AG04449 (cell line): ENCODE measurements at regions not wholly inside any gene's neighbourhood (a gene's known extent, or its start where the extent isn't known, plus 50 kb on each side); places are given as distances from the start of the nearest gene placed in this dataset.

Experiments used
- CTCF ChIA-PET: fragments of 350-600 bp; formaldehyde crosslinking; extraction: SDS; loops from one replicate; lab custom pipeline; 2021; ENCODE audit warnings: antibody characterized with exemption; lab: Yijun Ruan, JAX
- POLR2A ChIA-PET: fragments of 400-600, 350-600 bp; formaldehyde crosslinking; extraction: SDS; loops from one replicate; lab custom pipeline; 2020; ENCODE audit warnings: antibody characterized with exemption, inconsistent platforms; lab: Yijun Ruan, JAX
- DNase-seq: peaks from one replicate; pipeline ENCODE4 v3.0.0-alpha.2; 2010; ENCODE audit warnings: low read depth, low spot score
- H3K4me3 ChIP-seq: 2 replicates; pipeline ENCODE4 v1.5.1; 2011; ENCODE audit warnings: low read depth, mild to moderate bottlenecking, control low read depth, low read length
- TF ChIP-seq, protein P1 (sequence below): IDR thresholded peaks from one replicate; pipeline ENCODE4 v1.5.1; 2011; ENCODE audit warnings: mild to moderate bottlenecking, moderate library complexity, low read length, control low read depth, inconsistent platforms; ENCODE audit not compliant: insufficient read depth; ENCODE audit errors: missing control alignments

DNA sequence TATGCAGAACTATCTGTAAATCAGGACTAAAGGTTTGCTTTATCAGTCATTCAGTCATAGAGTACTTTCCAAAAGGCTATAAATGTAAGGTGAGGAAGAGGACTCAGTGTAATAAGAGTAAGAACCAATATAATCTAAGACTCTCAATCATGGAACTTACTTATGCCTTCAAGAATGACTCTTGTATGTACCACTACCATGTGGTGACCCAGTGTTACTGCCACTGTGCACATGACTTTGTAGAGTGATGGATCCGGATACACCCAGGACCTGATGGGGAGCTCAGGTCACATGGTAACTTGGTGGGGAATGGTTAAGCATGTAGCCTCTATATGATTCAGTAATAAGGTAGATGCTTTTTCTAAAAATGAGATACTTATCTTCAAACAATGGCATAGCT is 2099.8 kb downstream of the MRPL39 start:
- POLR2A ChIA-PET: no interaction called here
- no peak for DNase-seq
- no peak overlapping the region for H3K4me3 ChIP-seq
- TF ChIP-seq, protein P1, sequence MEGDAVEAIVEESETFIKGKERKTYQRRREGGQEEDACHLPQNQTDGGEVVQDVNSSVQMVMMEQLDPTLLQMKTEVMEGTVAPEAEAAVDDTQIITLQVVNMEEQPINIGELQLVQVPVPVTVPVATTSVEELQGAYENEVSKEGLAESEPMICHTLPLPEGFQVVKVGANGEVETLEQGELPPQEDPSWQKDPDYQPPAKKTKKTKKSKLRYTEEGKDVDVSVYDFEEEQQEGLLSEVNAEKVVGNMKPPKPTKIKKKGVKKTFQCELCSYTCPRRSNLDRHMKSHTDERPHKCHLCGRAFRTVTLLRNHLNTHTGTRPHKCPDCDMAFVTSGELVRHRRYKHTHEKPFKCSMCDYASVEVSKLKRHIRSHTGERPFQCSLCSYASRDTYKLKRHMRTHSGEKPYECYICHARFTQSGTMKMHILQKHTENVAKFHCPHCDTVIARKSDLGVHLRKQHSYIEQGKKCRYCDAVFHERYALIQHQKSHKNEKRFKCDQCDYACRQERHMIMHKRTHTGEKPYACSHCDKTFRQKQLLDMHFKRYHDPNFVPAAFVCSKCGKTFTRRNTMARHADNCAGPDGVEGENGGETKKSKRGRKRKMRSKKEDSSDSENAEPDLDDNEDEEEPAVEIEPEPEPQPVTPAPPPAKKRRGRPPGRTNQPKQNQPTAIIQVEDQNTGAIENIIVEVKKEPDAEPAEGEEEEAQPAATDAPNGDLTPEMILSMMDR: no peak
- CTCF ChIA-PET: no interaction called here

GRCh38 chr21:23496729-23497128 is 2110.6 kb downstream of the MRPL39 start:
- TF ChIP-seq, protein P1: no peak
- H3K4me3 ChIP-seq: no peak overlapping the region
- ChIA-PET CTCF (no interaction called here), POLR2A (no interaction called here)
- no peak for DNase-seq

GRCh38 chr21:23488245-23488644 is 2119.0 kb downstream of the MRPL39 start:
- TF ChIP-seq, protein P1: no peak
- ChIA-PET POLR2A (no interaction called here), CTCF (no interaction called here)

GRCh38 chr21:23480591-23481270 is 2126.6 kb downstream of the MRPL39 start:
- no peak for DNase-seq
- H3K4me3 ChIP-seq: no peak overlapping the region
- ChIA-PET CTCF (no interaction called here), POLR2A (no interaction called here)
- TF ChIP-seq, protein P1: no peak

More at GRCh38 chr21:23488245-23488644, 2119.0 kb downstream of the MRPL39 start:
- H3K4me3 ChIP-seq: no peak overlapping the region
- no peak for DNase-seq

DNA sequence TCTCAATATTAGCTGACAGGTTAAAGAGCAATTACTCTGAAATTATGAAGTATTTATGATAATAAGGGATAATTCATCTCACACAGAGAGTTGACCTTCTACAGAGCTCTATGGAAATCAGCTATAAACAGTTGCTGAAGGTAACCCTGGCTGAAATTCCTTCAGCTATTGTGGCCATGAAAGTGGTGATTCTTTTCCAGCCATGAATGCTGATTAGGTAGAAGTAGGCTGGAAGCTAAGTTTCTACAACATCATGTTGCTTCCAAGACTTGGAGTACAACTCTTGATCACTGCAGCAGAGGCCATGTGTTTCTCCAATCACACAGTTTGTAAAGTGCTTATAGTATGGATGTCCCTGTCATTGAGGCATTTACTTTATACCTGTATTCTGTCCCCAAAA is 2128.9 kb downstream of the MRPL39 start:
- ChIA-PET CTCF (no interaction called here), POLR2A (no interaction called here)
- no peak for DNase-seq
- H3K4me3 ChIP-seq: no peak overlapping the region
- TF ChIP-seq, protein P1: no peak

- CTCF ChIA-PET: no interaction called here
- TF ChIP-seq, protein P1: no peak
- no peak for DNase-seq
- POLR2A ChIA-PET: no interaction called here
- H3K4me3 ChIP-seq: no peak overlapping the region
These were observed 2131.7 kb downstream of the MRPL39 start for GRCh38 chr21:23475281-23476219.
